Esophagus muscularis mucosa (tissue), 3 donors: ENCODE measurements at regions not wholly inside any gene's neighbourhood (a gene's known extent, or its start where the extent isn't known, plus 50 kb on each side); places are given as distances from the start of the nearest gene placed in this dataset.
A peak's percentile ranks its signal among the peaks of the same experiment; 100 is the strongest.

ENCODE experiments used
- POLR2A ChIP-seq: fragments of 450-650 bp; IDR thresholded peaks from one replicate; pipeline ENCODE4 v1.6.1; 2017; ENCODE audit warnings: antibody characterized with exemption, moderate library complexity, mild to moderate bottlenecking, low read depth
- POLR2AphosphoS5 ChIP-seq, 2 donors: sonication (generic); formaldehyde crosslinking; IDR thresholded peaks; one replicate each; pipeline ENCODE4 v1.6.1; 2017; ENCODE audit warnings: antibody characterized with exemption in 2 of 2
- TF ChIP-seq, protein P1 (sequence below), 3 experiments: fragments of 200-600 bp in 2 of 3; fragments of 450-650 bp in 1 of 3; sonication (generic) in 2 of 3; IDR thresholded peaks; one replicate each; pipeline ENCODE4 v1.5.1; 2017 to 2019; ENCODE audit warnings: antibody characterized with exemption in 3 of 3, mild to moderate bottlenecking in 2 of 3, moderate library complexity in 1 of 3

DNA sequence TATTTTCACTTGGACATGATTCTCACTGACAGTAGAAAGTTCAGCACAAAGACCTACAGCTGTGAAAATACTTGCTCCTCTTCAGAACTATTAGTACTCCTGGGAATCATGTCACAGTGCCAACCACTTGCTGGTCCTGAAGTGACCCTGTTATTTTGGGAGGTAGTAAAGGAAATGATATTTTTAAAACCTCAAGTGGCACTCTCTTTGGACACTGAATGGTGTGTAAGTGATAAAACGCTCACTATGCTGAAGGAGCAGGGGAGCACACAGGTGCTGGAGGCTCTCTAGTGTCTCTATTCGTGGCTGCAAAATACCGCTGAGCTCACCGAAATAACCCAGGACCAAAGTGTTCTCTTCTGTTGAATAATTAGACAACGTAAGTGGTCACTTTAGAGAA is 76.9 kb upstream of the SPATA31D4 start:
- TF ChIP-seq POLR2A (no peak), POLR2AphosphoS5 (IDR thresholded peaks at IDR 0.05) (peak in 1 of 2 donors; percentile 5)
- TF ChIP-seq, protein P1, sequence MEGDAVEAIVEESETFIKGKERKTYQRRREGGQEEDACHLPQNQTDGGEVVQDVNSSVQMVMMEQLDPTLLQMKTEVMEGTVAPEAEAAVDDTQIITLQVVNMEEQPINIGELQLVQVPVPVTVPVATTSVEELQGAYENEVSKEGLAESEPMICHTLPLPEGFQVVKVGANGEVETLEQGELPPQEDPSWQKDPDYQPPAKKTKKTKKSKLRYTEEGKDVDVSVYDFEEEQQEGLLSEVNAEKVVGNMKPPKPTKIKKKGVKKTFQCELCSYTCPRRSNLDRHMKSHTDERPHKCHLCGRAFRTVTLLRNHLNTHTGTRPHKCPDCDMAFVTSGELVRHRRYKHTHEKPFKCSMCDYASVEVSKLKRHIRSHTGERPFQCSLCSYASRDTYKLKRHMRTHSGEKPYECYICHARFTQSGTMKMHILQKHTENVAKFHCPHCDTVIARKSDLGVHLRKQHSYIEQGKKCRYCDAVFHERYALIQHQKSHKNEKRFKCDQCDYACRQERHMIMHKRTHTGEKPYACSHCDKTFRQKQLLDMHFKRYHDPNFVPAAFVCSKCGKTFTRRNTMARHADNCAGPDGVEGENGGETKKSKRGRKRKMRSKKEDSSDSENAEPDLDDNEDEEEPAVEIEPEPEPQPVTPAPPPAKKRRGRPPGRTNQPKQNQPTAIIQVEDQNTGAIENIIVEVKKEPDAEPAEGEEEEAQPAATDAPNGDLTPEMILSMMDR (IDR thresholded peaks at IDR 0.05) = no peak
